ENCODE measurements at regions not wholly inside any gene's neighbourhood (a gene's known extent, or its start where the extent isn't known, plus 50 kb on each side); places are given as distances from the start of the nearest gene placed in this dataset.

DNA sequence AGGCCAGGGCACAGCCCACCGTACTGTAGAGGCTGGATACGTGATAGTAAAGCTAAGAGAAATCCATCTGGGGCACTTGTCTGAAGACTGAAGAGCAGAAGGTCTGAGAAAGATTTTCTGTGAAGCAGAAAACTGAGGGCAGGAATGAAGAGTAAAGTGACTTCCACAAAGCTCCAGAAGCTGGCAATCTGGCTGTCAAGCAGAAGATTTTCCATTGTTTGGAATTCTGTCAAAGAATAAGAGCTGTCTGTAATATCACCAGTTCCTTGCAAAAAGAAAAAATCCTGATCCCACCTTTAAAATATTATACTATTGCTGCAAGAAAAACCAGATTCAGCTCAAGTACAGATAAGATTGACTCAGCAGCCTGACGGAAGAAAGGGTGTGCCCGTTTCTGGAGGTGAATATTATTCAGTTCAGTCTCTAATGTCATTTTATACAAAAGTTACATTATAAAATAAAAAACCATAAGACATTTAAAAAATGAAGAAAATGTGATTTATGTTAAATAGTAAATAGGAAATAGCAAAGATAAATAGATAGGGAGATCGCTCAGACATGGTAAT, 550.4 kb upstream of the SGO1 start:
- Histone ChIP-seq H3K4me3 (no peak overlapping the region), H4K20me1 (ENCODE audit: control insufficient read depth, insufficient read depth) (no peaks in the 10 kb centered on the region), H3K4me2 (ENCODE audit: control insufficient read depth, insufficient read depth) (no peak overlapping the region), H3K36me3 (ENCODE audit: control insufficient read depth in 2 of 2, insufficient read depth in 2 of 2, low read length in 1 of 2) (no peaks in the 10 kb centered on the region), H2AFZ (ENCODE audit: control insufficient read depth, low read depth, low read length) (no peak overlapping the region), H3K9ac (ENCODE audit: control insufficient read depth, insufficient read depth, low read length) (no peak overlapping the region), H3K79me2 (ENCODE audit: control insufficient read depth, insufficient read depth, low read length) (no peaks in the 10 kb centered on the region), H3K27ac (ENCODE audit: control insufficient read depth, insufficient read depth) (no peak overlapping the region), H3K27me3 (replicated peaks in 1 of 2; ENCODE audit: control insufficient read depth in 2 of 2, insufficient read depth in 2 of 2, low read length in 1 of 2) (no peaks in the 10 kb centered on the region), H3K4me1 (ENCODE audit: control insufficient read depth, insufficient read depth, low read length) (no peaks in the 10 kb centered on the region), H3K9me3 (replicated peaks; ENCODE audit: control insufficient read depth, insufficient read depth, low read length) (no peaks in the 10 kb centered on the region)
- intact Hi-C loops (cut with micrococcal nuclease; ENCODE audit: unreplicated experiment): loop anchor here (5.0 to 10.0 kb wide), 2 partner anchors 224 to 392 kb away; no protein-coding TSS in a partner anchor
- ChIA-PET SMC1A (ENCODE audit: uncharacterized antibody, unreplicated experiment) (no interaction called here), CTCF (interaction anchor here (1.3 kb wide), 2 partner anchors 8 to 10 kb away, joined by 3 read pairs; no protein-coding TSS in a partner anchor), RAD21 (ENCODE audit: unreplicated experiment) (no interaction called here), POLR2A (no interaction called here)
- no peak for FAIRE-seq
- TF ChIP-seq ETV6 (conservative IDR thresholded peaks at IDR 0.05 in 1 of 2, IDR thresholded peaks at IDR 0.05 in 1 of 2; ENCODE audit: borderline replicate concordance in 1 of 2, low read depth in 1 of 2): no peak
- no peak for TF ChIP-seq CHD1 (IDR thresholded peaks at IDR 0.05; ENCODE audit: low read depth, low read length)
- TF ChIP-seq IRF4 (IDR thresholded peaks at IDR 0.05; ENCODE audit: low read depth, low read length): no peak
- TF ChIP-seq MYB (IDR thresholded peaks at IDR 0.05; ENCODE audit: borderline replicate concordance, low read depth, low read length): no peak
- TF ChIP-seq, protein P1, sequence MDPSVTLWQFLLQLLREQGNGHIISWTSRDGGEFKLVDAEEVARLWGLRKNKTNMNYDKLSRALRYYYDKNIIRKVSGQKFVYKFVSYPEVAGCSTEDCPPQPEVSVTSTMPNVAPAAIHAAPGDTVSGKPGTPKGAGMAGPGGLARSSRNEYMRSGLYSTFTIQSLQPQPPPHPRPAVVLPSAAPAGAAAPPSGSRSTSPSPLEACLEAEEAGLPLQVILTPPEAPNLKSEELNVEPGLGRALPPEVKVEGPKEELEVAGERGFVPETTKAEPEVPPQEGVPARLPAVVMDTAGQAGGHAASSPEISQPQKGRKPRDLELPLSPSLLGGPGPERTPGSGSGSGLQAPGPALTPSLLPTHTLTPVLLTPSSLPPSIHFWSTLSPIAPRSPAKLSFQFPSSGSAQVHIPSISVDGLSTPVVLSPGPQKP (IDR thresholded peaks at IDR 0.05; ENCODE audit: low read depth, low read length): no peak
- TF ChIP-seq, protein P2, sequence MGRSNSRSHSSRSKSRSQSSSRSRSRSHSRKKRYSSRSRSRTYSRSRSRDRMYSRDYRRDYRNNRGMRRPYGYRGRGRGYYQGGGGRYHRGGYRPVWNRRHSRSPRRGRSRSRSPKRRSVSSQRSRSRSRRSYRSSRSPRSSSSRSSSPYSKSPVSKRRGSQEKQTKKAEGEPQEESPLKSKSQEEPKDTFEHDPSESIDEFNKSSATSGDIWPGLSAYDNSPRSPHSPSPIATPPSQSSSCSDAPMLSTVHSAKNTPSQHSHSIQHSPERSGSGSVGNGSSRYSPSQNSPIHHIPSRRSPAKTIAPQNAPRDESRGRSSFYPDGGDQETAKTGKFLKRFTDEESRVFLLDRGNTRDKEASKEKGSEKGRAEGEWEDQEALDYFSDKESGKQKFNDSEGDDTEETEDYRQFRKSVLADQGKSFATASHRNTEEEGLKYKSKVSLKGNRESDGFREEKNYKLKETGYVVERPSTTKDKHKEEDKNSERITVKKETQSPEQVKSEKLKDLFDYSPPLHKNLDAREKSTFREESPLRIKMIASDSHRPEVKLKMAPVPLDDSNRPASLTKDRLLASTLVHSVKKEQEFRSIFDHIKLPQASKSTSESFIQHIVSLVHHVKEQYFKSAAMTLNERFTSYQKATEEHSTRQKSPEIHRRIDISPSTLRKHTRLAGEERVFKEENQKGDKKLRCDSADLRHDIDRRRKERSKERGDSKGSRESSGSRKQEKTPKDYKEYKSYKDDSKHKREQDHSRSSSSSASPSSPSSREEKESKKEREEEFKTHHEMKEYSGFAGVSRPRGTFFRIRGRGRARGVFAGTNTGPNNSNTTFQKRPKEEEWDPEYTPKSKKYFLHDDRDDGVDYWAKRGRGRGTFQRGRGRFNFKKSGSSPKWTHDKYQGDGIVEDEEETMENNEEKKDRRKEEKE (IDR thresholded peaks at IDR 0.05): no peak
- TF ChIP-seq, protein P3, sequence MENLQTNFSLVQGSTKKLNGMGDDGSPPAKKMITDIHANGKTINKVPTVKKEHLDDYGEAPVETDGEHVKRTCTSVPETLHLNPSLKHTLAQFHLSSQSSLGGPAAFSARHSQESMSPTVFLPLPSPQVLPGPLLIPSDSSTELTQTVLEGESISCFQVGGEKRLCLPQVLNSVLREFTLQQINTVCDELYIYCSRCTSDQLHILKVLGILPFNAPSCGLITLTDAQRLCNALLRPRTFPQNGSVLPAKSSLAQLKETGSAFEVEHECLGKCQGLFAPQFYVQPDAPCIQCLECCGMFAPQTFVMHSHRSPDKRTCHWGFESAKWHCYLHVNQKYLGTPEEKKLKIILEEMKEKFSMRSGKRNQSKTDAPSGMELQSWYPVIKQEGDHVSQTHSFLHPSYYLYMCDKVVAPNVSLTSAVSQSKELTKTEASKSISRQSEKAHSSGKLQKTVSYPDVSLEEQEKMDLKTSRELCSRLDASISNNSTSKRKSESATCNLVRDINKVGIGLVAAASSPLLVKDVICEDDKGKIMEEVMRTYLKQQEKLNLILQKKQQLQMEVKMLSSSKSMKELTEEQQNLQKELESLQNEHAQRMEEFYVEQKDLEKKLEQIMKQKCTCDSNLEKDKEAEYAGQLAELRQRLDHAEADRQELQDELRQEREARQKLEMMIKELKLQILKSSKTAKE (IDR thresholded peaks at IDR 0.05; ENCODE audit: low read depth, poor library complexity, severe bottlenecking): no peak
- no peak for TF ChIP-seq ZSCAN29 (IDR thresholded peaks at IDR 0.05)
- TF ChIP-seq DPF2 (IDR thresholded peaks at IDR 0.05): no peak
- TF ChIP-seq, protein P4, sequence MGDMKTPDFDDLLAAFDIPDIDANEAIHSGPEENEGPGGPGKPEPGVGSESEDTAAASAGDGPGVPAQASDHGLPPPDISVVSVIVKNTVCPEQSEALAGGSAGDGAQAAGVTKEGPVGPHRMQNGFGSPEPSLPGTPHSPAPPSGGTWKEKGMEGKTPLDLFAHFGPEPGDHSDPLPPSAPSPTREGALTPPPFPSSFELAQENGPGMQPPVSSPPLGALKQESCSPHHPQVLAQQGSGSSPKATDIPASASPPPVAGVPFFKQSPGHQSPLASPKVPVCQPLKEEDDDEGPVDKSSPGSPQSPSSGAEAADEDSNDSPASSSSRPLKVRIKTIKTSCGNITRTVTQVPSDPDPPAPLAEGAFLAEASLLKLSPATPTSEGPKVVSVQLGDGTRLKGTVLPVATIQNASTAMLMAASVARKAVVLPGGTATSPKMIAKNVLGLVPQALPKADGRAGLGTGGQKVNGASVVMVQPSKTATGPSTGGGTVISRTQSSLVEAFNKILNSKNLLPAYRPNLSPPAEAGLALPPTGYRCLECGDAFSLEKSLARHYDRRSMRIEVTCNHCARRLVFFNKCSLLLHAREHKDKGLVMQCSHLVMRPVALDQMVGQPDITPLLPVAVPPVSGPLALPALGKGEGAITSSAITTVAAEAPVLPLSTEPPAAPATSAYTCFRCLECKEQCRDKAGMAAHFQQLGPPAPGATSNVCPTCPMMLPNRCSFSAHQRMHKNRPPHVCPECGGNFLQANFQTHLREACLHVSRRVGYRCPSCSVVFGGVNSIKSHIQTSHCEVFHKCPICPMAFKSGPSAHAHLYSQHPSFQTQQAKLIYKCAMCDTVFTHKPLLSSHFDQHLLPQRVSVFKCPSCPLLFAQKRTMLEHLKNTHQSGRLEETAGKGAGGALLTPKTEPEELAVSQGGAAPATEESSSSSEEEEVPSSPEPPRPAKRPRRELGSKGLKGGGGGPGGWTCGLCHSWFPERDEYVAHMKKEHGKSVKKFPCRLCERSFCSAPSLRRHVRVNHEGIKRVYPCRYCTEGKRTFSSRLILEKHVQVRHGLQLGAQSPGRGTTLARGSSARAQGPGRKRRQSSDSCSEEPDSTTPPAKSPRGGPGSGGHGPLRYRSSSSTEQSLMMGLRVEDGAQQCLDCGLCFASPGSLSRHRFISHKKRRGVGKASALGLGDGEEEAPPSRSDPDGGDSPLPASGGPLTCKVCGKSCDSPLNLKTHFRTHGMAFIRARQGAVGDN (IDR thresholded peaks at IDR 0.05): no peak
- DNase-seq (ENCODE audit: low read depth, low spot score): no peak
- in situ Hi-C loops (cut with MboI): no loop called here
- ATAC-seq: no peak
- 11% methylated on average over 5 of the region's 5 CpGs for WGBS (ENCODE audit: insufficient coverage, insufficient replicate concordance, low lambda C conversion rate, missing lambda C conversion rate)
- no TSS peak for BruUV-seq (replicated peaks)
